GM19397 (cell line): ENCODE measurements at regions not wholly inside any gene's neighbourhood (a gene's known extent, or its start where the extent isn't known, plus 50 kb on each side); places are given as distances from the start of the nearest gene placed in this dataset.
"Not testable (repeated sequence)": the region's sequence is repeated elsewhere in the genome, so short reads cannot be mapped to it uniquely, and the experiment has no call there.

Source experiments
- ATAC-seq: cut with Tn5 transposase; IDR thresholded peaks from one replicate; pipeline ENCODE4 v1.9.1; 2021; ENCODE audit warnings: mild to moderate bottlenecking, moderate library complexity; ENCODE audit not compliant: unreplicated experiment

GRCh38 chr5:40355181-40355580 is 324.5 kb upstream of the PTGER4 start:
- no peak for ATAC-seq

- no peak for ATAC-seq
Measured at GRCh38 chr5:40354171-40354570, 325.5 kb upstream of the PTGER4 start.

- no peak for ATAC-seq
Measured at GRCh38 chr5:40353442-40353841, 326.3 kb upstream of the PTGER4 start.

- no peak for ATAC-seq
Measured at GRCh38 chr5:40347981-40348725, 331.6 kb upstream of the PTGER4 start.

- no peak for ATAC-seq
Measured at GRCh38 chr5:40346901-40347300, 332.8 kb upstream of the PTGER4 start.

GRCh38 chr5:40338434-40338833 is 341.3 kb upstream of the PTGER4 start:
- not testable (repeated sequence) for ATAC-seq

GRCh38 chr5:40334242-40334635 is 345.5 kb upstream of the PTGER4 start:
- no peak for ATAC-seq

- no peak for ATAC-seq
Measured at GRCh38 chr5:40333459-40334241, 346.1 kb upstream of the PTGER4 start.

- ATAC-seq: no peak
Measured at GRCh38 chr5:40332970-40333369, 346.7 kb upstream of the PTGER4 start.

- ATAC-seq: no peak
Measured at GRCh38 chr5:40331616-40332015, 348.1 kb upstream of the PTGER4 start.

GRCh38 chr5:40321514-40321913 is 358.2 kb upstream of the PTGER4 start:
- no peak for ATAC-seq

- no peak for ATAC-seq
Measured at GRCh38 chr5:40318395-40318794, 361.3 kb upstream of the PTGER4 start.

GRCh38 chr5:40317023-40317422 is 362.7 kb upstream of the PTGER4 start:
- ATAC-seq: no peak

- ATAC-seq: no peak
Measured at GRCh38 chr5:40315126-40315525, 364.6 kb upstream of the PTGER4 start.

GRCh38 chr5:40314275-40314674 is 365.4 kb upstream of the PTGER4 start:
- ATAC-seq: no peak

- ATAC-seq: no peak
Measured at GRCh38 chr5:40312205-40312604, 367.5 kb upstream of the PTGER4 start.

- no peak for ATAC-seq
Measured at GRCh38 chr5:40309851-40310250, 369.9 kb upstream of the PTGER4 start.

GRCh38 chr5:40308867-40309266 is 370.8 kb upstream of the PTGER4 start:
- ATAC-seq: no peak

GRCh38 chr5:40307920-40308319 is 371.8 kb upstream of the PTGER4 start:
- ATAC-seq: no peak

GRCh38 chr5:40306869-40307487 is 372.7 kb upstream of the PTGER4 start:
- ATAC-seq: no peak

GRCh38 chr5:40292006-40292405 is 387.7 kb upstream of the PTGER4 start:
- ATAC-seq: no peak

GRCh38 chr5:40291338-40291737 is 388.4 kb upstream of the PTGER4 start:
- no peak for ATAC-seq
